ENCODE measurements at regions not wholly inside any gene's neighbourhood (a gene's known extent, or its start where the extent isn't known, plus 50 kb on each side); places are given as distances from the start of the nearest gene placed in this dataset.

GRCh38 chr20:24851346-24852019, 97.6 kb upstream of the CST7 start:
- TF ChIP-seq POLR2A (IDR thresholded peaks at IDR 0.05; ENCODE audit: low read depth, low read length) (no peak), CTCF (IDR thresholded peaks at IDR 0.05; ENCODE audit: extremely low read depth in 1 of 2, insufficient read depth in 1 of 2, low read depth in 1 of 2, low read length in 2 of 2) (no peak), POLR2AphosphoS5 (IDR thresholded peaks at IDR 0.05; ENCODE audit: insufficient read depth, low read depth, low read length) (no peak), EZH2 (IDR thresholded peaks at IDR 0.05; ENCODE audit: borderline replicate concordance, low read depth, low read length, severe bottlenecking) (no peak)

All from endothelial cell of umbilical vein (primary cell).